ENCODE measurements at regions not wholly inside any gene's neighbourhood (a gene's known extent, or its start where the extent isn't known, plus 50 kb on each side); places are given as distances from the start of the nearest gene placed in this dataset.

DNA sequence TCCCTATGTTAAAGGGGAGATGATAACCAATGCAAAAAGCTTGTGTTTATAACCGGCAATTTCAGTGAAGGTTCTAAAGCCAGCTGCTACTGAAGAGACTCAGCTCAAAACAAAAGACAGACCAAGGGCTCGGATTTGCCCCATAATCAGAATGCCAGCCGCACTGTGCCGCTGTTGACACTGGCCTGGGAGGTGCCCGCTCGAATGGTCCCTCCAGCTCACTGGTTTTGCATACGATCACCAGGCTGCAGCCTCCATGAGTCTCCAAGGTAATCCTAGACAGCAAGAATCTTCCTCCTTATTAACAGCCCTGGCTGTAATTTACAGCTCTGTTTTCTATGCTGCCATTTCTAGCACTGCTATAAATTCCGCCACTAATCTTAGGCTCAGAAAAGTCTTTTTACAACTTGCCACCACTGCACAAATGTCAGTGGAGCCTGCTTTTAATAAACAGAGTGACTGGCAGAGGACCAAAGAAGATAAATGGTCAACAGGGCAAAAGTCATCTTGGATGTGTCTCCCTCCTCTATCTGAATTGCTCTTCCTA lies 155.7 kb upstream of the SH3BP4 start:
- intact Hi-C loops (cut with micrococcal nuclease), result no loop called here
- BruUV-seq (replicated peaks), result no TSS peak
- POLR2A ChIA-PET (ENCODE audit: unreplicated experiment), result no interaction called here

DNA sequence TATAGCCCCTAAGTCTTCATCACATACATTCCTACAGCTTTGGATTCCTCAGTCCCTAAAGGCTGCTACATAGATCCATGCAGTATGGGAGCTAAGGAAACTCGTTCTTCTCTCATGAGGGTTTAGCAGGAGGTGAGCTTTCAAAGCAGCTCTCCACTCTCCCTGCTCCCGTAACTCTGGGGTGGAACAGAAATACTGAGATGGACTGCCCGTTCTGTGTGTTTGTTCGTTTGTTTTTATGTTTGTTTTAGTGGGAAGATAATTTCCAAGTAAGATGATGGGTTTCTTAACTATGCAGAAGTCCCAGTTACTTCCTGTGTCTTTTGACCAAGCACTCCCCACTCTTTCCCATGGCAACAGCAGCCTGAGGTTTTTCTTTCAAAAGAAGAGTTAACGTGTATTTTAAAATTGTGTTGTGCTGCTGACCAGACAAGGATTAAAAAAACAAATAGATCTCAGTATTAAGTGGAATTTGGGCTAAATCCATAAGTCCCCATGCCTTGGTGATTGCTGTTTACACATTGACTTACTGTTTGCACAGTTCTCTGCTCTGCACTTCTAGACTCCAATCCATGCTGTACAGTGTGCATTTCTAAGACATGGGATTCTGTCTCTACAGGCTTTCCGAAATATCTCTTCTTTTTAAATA lies 156.4 kb upstream of the SH3BP4 start:
- BruUV-seq (replicated peaks), result no TSS peak
- H3K9me3 ChIP-seq (ENCODE audit: low read length), result no peaks in the 10 kb centered on the region
- intact Hi-C loops (cut with micrococcal nuclease), result no loop called here
- ATAC-seq, result no peak
- no peak for DNase-seq
- no peak overlapping the region for H3K4me2 ChIP-seq (ENCODE audit: low read length)
- H3K79me2 ChIP-seq (ENCODE audit: low read length), result no peaks in the 10 kb centered on the region
- no peak overlapping the region for H2AFZ ChIP-seq (ENCODE audit: low read length)
- ChIA-PET POLR2A (ENCODE audit: unreplicated experiment) (no interaction called here), CTCF (no interaction called here)
- TF ChIP-seq, protein P1, sequence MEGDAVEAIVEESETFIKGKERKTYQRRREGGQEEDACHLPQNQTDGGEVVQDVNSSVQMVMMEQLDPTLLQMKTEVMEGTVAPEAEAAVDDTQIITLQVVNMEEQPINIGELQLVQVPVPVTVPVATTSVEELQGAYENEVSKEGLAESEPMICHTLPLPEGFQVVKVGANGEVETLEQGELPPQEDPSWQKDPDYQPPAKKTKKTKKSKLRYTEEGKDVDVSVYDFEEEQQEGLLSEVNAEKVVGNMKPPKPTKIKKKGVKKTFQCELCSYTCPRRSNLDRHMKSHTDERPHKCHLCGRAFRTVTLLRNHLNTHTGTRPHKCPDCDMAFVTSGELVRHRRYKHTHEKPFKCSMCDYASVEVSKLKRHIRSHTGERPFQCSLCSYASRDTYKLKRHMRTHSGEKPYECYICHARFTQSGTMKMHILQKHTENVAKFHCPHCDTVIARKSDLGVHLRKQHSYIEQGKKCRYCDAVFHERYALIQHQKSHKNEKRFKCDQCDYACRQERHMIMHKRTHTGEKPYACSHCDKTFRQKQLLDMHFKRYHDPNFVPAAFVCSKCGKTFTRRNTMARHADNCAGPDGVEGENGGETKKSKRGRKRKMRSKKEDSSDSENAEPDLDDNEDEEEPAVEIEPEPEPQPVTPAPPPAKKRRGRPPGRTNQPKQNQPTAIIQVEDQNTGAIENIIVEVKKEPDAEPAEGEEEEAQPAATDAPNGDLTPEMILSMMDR (conservative IDR thresholded peaks at IDR 0.05; ENCODE audit: low read depth, low read length), result no peak
- no peak for TF ChIP-seq EZH2phosphoT487 (IDR thresholded peaks at IDR 0.05; ENCODE audit: borderline replicate concordance, low read length)
- TF ChIP-seq EZH2 (IDR thresholded peaks at IDR 0.05; ENCODE audit: low read length, unreplicated experiment), result no peak
- no peaks in the 10 kb centered on the region for H3K27me3 ChIP-seq (ENCODE audit: low read length)
- H3K4me1 ChIP-seq (ENCODE audit: insufficient read depth, low read length), result no peaks in the 10 kb centered on the region
- no peaks in the 10 kb centered on the region for H3K9me2 ChIP-seq (replicated peaks; ENCODE audit: low read length)
- H4K20me1 ChIP-seq (ENCODE audit: low read length), result no peaks in the 10 kb centered on the region
- no peaks in the 10 kb centered on the region for H3K36me3 ChIP-seq (ENCODE audit: low read depth, low read length)
- H3K27ac ChIP-seq (ENCODE audit: low read length), result no peak overlapping the region
- H3F3A ChIP-seq (ENCODE audit: low read length, unreplicated experiment), result no peaks in the 10 kb centered on the region
- H3K4me3 ChIP-seq (ENCODE audit: low read length), result no peak overlapping the region
- no peak overlapping the region for H3K9ac ChIP-seq (ENCODE audit: low read length)

More for the DNA sequence above, 155.7 kb upstream of the SH3BP4 start:
- H3K4me2 ChIP-seq (ENCODE audit: low read length), result no peak overlapping the region
- DNase-seq (no peak), ATAC-seq (no peak)
- no peak overlapping the region for H3K4me3 ChIP-seq (ENCODE audit: low read length)
- no peaks in the 10 kb centered on the region for H3F3A ChIP-seq (ENCODE audit: low read length, unreplicated experiment)
- no peaks in the 10 kb centered on the region for H3K36me3 ChIP-seq (ENCODE audit: low read depth, low read length)
- H3K27me3 ChIP-seq (ENCODE audit: low read length), result no peaks in the 10 kb centered on the region
- no peak overlapping the region for H2AFZ ChIP-seq (ENCODE audit: low read length)
- no peaks in the 10 kb centered on the region for H3K4me1 ChIP-seq (ENCODE audit: insufficient read depth, low read length)
- H3K9me3 ChIP-seq (ENCODE audit: low read length), result no peaks in the 10 kb centered on the region
- TF ChIP-seq EZH2 (IDR thresholded peaks at IDR 0.05; ENCODE audit: low read length, unreplicated experiment) (no peak), EZH2phosphoT487 (IDR thresholded peaks at IDR 0.05; ENCODE audit: borderline replicate concordance, low read length) (no peak)
- TF ChIP-seq, protein P1 (conservative IDR thresholded peaks at IDR 0.05; ENCODE audit: low read depth, low read length), result no peak
- H3K9me2 ChIP-seq (replicated peaks; ENCODE audit: low read length), result no peaks in the 10 kb centered on the region
- CTCF ChIA-PET, result no interaction called here
- no peak overlapping the region for H3K27ac ChIP-seq (ENCODE audit: low read length)
- no peaks in the 10 kb centered on the region for H3K79me2 ChIP-seq (ENCODE audit: low read length)
- H3K9ac ChIP-seq (ENCODE audit: low read length), result no peak overlapping the region
- no peaks in the 10 kb centered on the region for H4K20me1 ChIP-seq (ENCODE audit: low read length)

DNA sequence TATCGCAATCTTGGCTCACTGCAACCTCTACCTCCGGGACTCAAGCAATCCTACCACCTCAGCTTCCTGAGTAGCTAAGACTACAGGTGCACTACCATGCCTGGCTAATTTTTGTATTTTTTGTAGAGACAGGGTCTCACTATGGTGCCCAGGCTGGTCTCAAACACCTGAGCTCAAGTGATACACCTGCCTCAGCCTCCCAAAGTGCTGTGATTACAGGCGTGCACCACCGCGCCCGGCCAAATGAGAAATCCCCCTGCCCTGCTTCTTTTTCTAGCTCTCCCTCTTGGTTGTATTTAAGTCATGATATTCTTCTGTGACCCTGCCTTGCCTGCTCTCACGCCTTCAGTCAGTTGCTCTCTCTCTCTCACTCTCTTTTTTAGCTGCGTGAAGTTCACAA lies 157.0 kb upstream of the SH3BP4 start:
- no peaks in the 10 kb centered on the region for H3K79me2 ChIP-seq (ENCODE audit: low read length)
- no peak overlapping the region for H3K27ac ChIP-seq (ENCODE audit: low read length)
- H3F3A ChIP-seq (ENCODE audit: low read length, unreplicated experiment), result no peaks in the 10 kb centered on the region
- intact Hi-C loops (cut with micrococcal nuclease), result no loop called here
- H2AFZ ChIP-seq (ENCODE audit: low read length), result no peak overlapping the region
- BruUV-seq (replicated peaks), result no TSS peak
- H3K9me3 ChIP-seq (ENCODE audit: low read length), result no peaks in the 10 kb centered on the region
- no peaks in the 10 kb centered on the region for H3K27me3 ChIP-seq (ENCODE audit: low read length)
- H4K20me1 ChIP-seq (ENCODE audit: low read length), result no peaks in the 10 kb centered on the region
- H3K36me3 ChIP-seq (ENCODE audit: low read depth, low read length), result no peaks in the 10 kb centered on the region
- ChIA-PET CTCF (no interaction called here), POLR2A (ENCODE audit: unreplicated experiment) (no interaction called here)
- no peaks in the 10 kb centered on the region for H3K9me2 ChIP-seq (replicated peaks; ENCODE audit: low read length)
- no peak overlapping the region for H3K9ac ChIP-seq (ENCODE audit: low read length)
- ATAC-seq, result no peak
- no peaks in the 10 kb centered on the region for H3K4me1 ChIP-seq (ENCODE audit: insufficient read depth, low read length)
- no peak overlapping the region for H3K4me3 ChIP-seq (ENCODE audit: low read length)
- no peak for DNase-seq
- TF ChIP-seq, protein P1 (conservative IDR thresholded peaks at IDR 0.05; ENCODE audit: low read depth, low read length), result no peak
- no peak for TF ChIP-seq EZH2 (IDR thresholded peaks at IDR 0.05; ENCODE audit: low read length, unreplicated experiment)
- no peak for TF ChIP-seq EZH2phosphoT487 (IDR thresholded peaks at IDR 0.05; ENCODE audit: borderline replicate concordance, low read length)
- H3K4me2 ChIP-seq (ENCODE audit: low read length), result no peak overlapping the region
